GM18505 (cell line): ENCODE measurements at regions not wholly inside any gene's neighbourhood (a gene's known extent, or its start where the extent isn't known, plus 50 kb on each side); places are given as distances from the start of the nearest gene placed in this dataset.

Experiments
- ATAC-seq: cut with Tn5 transposase; IDR thresholded peaks from one replicate; pipeline ENCODE4 v1.9.1; 2021; ENCODE audit not compliant: unreplicated experiment
- POLR2A ChIP-seq: IDR thresholded peaks from 4 replicates; pipeline ENCODE4 v1.6.1; 2011; ENCODE audit warnings: borderline replicate concordance; ENCODE audit not compliant: insufficient read depth, insufficient read length; ENCODE audit errors: extremely low read depth

GRCh38 chr1:37403166-37403565, 71.2 kb upstream of the ZC3H12A start:
- no peak for TF ChIP-seq POLR2A
- no peak for ATAC-seq

GRCh38 chr1:37404711-37405110, 69.7 kb upstream of the ZC3H12A start:
- no peak for ATAC-seq
- TF ChIP-seq POLR2A: no peak

- no peak for ATAC-seq
- no peak for TF ChIP-seq POLR2A
Measured at GRCh38 chr1:37410105-37410504, 64.3 kb upstream of the ZC3H12A start.

GRCh38 chr1:37410815-37411214, 63.6 kb upstream of the ZC3H12A start:
- TF ChIP-seq POLR2A: no peak
- ATAC-seq: no peak

DNA sequence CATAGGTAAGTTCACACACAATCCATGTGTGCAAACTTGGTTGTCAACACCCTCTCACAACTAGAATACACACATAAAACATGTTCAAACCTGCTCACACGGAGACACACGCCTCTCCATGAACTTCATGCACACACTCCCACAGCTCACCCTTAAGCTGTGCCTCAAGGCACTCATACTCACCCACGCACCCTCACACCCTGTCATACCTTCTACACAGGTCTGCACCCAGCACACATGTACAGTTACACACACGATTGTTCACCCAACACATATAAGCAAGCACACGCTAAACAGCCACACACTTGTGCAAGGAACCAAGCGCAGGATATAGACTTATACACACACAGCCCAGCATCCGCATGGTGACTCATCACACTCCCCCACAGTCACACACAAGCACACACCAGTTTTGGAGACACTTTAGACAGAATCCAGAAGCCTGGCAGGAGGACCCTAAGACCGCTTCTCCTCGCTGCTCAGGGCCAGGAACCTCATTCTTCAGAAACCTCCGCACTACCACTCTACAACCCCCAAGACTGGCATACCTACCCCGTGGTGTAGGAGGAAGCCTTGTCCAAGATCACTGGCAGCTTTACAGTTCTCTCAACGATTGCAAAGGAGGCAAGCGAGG, 58.7 kb upstream of the ZC3H12A start:
- no peak for ATAC-seq

DNA sequence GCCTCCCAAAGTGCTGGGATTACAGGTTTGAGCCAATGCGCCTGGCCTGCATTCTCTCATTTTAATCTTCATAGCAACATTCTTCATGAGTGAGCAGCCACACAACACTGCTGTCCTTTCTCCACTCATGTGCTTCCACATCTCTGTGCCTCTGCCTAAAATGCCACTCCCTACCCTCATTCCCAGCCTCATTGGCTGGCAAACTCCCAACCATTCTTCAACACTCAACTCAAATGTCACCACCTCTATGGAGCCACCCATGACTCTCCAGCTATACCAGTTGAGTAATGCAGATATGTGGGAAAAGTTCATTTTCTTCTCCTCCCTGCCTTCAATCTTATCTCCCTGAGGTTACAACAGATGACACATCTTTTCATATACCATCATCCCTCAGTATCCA, 53.9 kb upstream of the ZC3H12A start:
- TF ChIP-seq POLR2A: no peak
- no peak for ATAC-seq

More for the DNA sequence above, 58.7 kb upstream of the ZC3H12A start:
- TF ChIP-seq POLR2A: no peak

GRCh38 chr1:37423810-37424209, 50.6 kb upstream of the ZC3H12A start:
- TF ChIP-seq POLR2A: no peak
- no peak for ATAC-seq

DNA sequence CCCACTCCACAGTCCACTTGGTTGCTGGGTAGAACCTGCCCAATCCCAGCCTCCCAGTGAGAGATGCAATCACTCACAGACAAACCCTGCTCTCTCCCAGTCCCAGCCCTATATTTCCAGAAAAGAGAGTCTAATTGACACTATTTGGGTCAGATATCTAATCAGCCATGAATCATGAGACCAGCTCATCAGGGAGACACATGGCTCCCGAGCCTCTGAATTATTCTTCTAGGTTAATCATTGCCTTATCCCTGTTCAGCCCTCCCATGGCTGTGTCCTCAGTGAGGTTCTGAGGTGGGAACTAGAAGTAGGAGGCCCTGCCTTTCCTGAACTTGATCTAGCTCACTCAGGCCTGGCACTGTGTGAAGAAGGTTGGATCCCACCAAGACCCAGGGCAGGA, 49.9 kb upstream of the ZC3H12A start:
- no peak for TF ChIP-seq POLR2A
- ATAC-seq: no peak
